WTC11 (cell line): ENCODE measurements at regions not wholly inside any gene's neighbourhood (a gene's known extent, or its start where the extent isn't known, plus 50 kb on each side); places are given as distances from the start of the nearest gene placed in this dataset.

Experiments used
- ATAC-seq: fragments of 200-7000 bp; cut with Tn5 transposase; 2 replicates; pipeline ENCODE4 v1.10.0; 2021; ENCODE audit warnings: mild to moderate bottlenecking, moderate library complexity
- CTCF ChIA-PET: fragments of 300-600 bp; sonication (Branson Sonifier 250); formaldehyde crosslinking; loops from one replicate; lab custom pipeline; 2021; ENCODE audit warnings: antibody characterized with exemption; lab: Charles Lee
- POLR2A ChIA-PET: fragments of 350-600 bp; sonication (Branson Sonifier 250); formaldehyde crosslinking; loops from one replicate; lab custom pipeline; 2021; ENCODE audit warnings: antibody characterized with exemption; lab: Charles Lee
- DNase-seq: peaks from one replicate; pipeline ENCODE4 v3.0.0; 2021; ENCODE audit warnings: low spot score
- H3K27ac Mint-ChIP-seq: 2 replicates; pipeline ENCODE4 v1.8.0; 2021; ENCODE audit warnings: mixed read lengths
- H3K27me3 Mint-ChIP-seq: 2 replicates; pipeline ENCODE4 v1.8.0; 2021; ENCODE audit warnings: low read depth, mild to moderate bottlenecking, moderate library complexity, mixed read lengths
- H3K36me3 Mint-ChIP-seq: 2 replicates; pipeline ENCODE4 v1.8.0; 2021; ENCODE audit warnings: mixed read lengths
- H3K4me1 Mint-ChIP-seq: 2 replicates; pipeline ENCODE4 v1.8.0; 2022; ENCODE audit warnings: mixed read lengths
- H3K4me3 Mint-ChIP-seq: 2 replicates; pipeline ENCODE4 v1.8.0; 2021; ENCODE audit warnings: mild to moderate bottlenecking, moderate library complexity, mixed read lengths
- H3K9me3 Mint-ChIP-seq: 2 replicates; pipeline ENCODE4 v1.8.0; 2021; ENCODE audit warnings: mixed read lengths
- AFF4 ChIP-seq: sonication (generic); formaldehyde crosslinking; IDR thresholded peaks from 2 replicates; pipeline ENCODE4 v1.8.1; 2023; ENCODE audit warnings: mild to moderate bottlenecking, missing genetic modification reagents, borderline replicate concordance
- FOXJ3 ChIP-seq: sonication (generic); formaldehyde crosslinking; IDR thresholded peaks from 2 replicates; pipeline ENCODE4 v1.9.0; 2021; ENCODE audit warnings: missing genetic modification reagents, mild to moderate bottlenecking, borderline replicate concordance
- GABPB1 ChIP-seq: sonication (generic); formaldehyde crosslinking; IDR thresholded peaks from 2 replicates; pipeline ENCODE4 v1.8.1; 2023; ENCODE audit warnings: mild to moderate bottlenecking, missing genetic modification reagents
- IRF2 ChIP-seq: sonication (generic); formaldehyde crosslinking; IDR thresholded peaks from 2 replicates; pipeline ENCODE4 v1.8.0; 2022; ENCODE audit warnings: low read depth, missing genetic modification reagents, borderline replicate concordance
- KAT7 ChIP-seq: sonication (generic); formaldehyde crosslinking; IDR thresholded peaks from 2 replicates; pipeline ENCODE4 v1.8.1; 2023; ENCODE audit warnings: missing genetic modification reagents, mild to moderate bottlenecking, borderline replicate concordance
- RORB ChIP-seq: fragments of 250-450 bp; sonication (Bioruptor Pico); IDR thresholded peaks from 2 replicates; pipeline ENCODE4 v1.9.0; 2021; ENCODE audit warnings: mild to moderate bottlenecking
- SP1 ChIP-seq: sonication (generic); formaldehyde crosslinking; conservative IDR thresholded peaks from 2 replicates; pipeline ENCODE4 v1.8.1; 2022; ENCODE audit warnings: missing genetic modification reagents
- TEAD4 ChIP-seq: sonication (generic); formaldehyde crosslinking; IDR thresholded peaks from 2 replicates; pipeline ENCODE4 v1.8.0; 2022; ENCODE audit warnings: mild to moderate bottlenecking, missing genetic modification reagents
- ZNF232 ChIP-seq: sonication (generic); formaldehyde crosslinking; IDR thresholded peaks from 2 replicates; pipeline ENCODE4 v1.8.0; 2022; ENCODE audit warnings: mild to moderate bottlenecking, missing genetic modification reagents
- ZNF416 ChIP-seq: fragments of 250-450 bp; sonication (Bioruptor Pico); IDR thresholded peaks from 2 replicates; pipeline ENCODE4 v1.9.0; 2021; ENCODE audit warnings: mild to moderate bottlenecking, inconsistent platforms
- ZNF532 ChIP-seq: fragments of 250-450 bp; sonication (Bioruptor Pico); IDR thresholded peaks from 2 replicates; pipeline ENCODE4 v1.9.0; 2021; ENCODE audit warnings: mild to moderate bottlenecking, borderline replicate concordance
- ZSCAN18 ChIP-seq: fragments of 250-450 bp; sonication (Bioruptor Pico); IDR thresholded peaks from 2 replicates; pipeline ENCODE4 v2.1.2; 2022; ENCODE audit warnings: mild to moderate bottlenecking, moderate library complexity
- TF ChIP-seq, protein P1 (sequence below): fragments of 250-450 bp; sonication (Bioruptor Pico); IDR thresholded peaks from 2 replicates; pipeline ENCODE4 v1.9.0; 2021; ENCODE audit warnings: mild to moderate bottlenecking
- TF ChIP-seq, protein P2 (sequence below): sonication (generic); formaldehyde crosslinking; IDR thresholded peaks from 2 replicates; pipeline ENCODE4 v1.8.0; 2023; ENCODE audit warnings: missing genetic modification reagents
- TF ChIP-seq, protein P3 (sequence below): fragments of 200-600 bp; IDR thresholded peaks from 2 replicates; pipeline ENCODE4 v1.8.0; 2022; ENCODE audit warnings: antibody characterized with exemption
- TF ChIP-seq, protein P4 (sequence below): sonication (generic); formaldehyde crosslinking; IDR thresholded peaks from 2 replicates; pipeline ENCODE4 v1.8.0; 2022; ENCODE audit warnings: mild to moderate bottlenecking, missing genetic modification reagents
- TF ChIP-seq, protein P5 (sequence below): fragments of 250-450 bp; sonication (Bioruptor Pico); IDR thresholded peaks from 2 replicates; pipeline ENCODE4 v1.9.0; 2021; ENCODE audit warnings: moderate library complexity, mild to moderate bottlenecking, inconsistent platforms, borderline replicate concordance
- TF ChIP-seq, protein P6 (sequence below): sonication (generic); formaldehyde crosslinking; IDR thresholded peaks from 2 replicates; pipeline ENCODE4 v1.8.1; 2022; ENCODE audit warnings: low read depth, mild to moderate bottlenecking, moderate library complexity, missing genetic modification reagents, borderline replicate concordance

DNA sequence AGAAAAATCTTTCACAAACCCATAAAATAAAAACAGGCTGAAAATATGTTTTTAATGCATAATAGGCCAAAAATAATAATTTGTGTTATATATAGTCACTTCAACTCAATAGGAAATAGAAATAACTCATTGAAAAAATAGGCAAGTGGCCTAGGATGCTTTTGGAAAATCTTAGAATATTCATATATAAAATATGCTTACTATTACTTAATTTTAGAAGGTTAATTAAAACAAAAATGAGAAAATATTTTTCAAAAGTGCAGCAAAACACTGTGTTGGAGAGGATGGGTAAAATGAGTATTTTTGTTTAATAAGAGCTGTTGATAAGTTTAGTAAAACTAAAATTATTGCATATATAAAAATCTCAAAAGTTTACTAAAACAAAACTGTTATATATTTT, 308.0 kb upstream of the ATXN7L3B start (continued):
- TF ChIP-seq TEAD4 (no peak), GABPB1 (CRISPR knock-in tag) (no peak), RORB (CRISPR knock-in tag) (no peak), ZNF532 (CRISPR knock-in tag) (no peak)
- TF ChIP-seq, protein P1, sequence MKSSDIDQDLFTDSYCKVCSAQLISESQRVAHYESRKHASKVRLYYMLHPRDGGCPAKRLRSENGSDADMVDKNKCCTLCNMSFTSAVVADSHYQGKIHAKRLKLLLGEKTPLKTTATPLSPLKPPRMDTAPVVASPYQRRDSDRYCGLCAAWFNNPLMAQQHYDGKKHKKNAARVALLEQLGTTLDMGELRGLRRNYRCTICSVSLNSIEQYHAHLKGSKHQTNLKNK (CRISPR knock-in tag), result no peak

DNA sequence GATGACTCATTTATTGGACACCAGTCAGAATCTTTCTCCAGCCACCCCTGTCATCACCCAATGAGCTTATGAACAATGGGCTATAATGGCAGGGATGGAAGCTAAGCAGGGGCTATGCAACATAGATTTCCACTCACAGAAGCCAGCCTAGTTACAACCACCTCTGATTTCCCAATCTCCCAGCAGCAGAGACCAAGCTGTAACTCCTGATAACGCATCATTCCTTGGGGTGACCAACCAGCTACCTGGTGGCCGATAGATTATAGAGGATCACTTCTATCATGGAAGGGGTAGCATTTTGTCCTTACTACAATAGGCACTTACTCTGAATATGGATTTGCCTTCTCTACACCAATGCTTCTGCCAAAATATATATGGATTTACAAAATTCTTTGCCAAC, 302.3 kb upstream of the ATXN7L3B start:
- Mint-ChIP-seq H3K4me1 (peaks cover under 1% of the 10 kb centered on the region; the same call in 1 of the 2 replicates), H3K27me3 (no peaks in the 10 kb centered on the region), H3K27ac (no peak overlapping the region), H3K36me3 (peaks cover 2% of the 10 kb centered on the region; the same call in 1 of the 2 replicates), H3K4me3 (no peak overlapping the region), H3K9me3 (peaks cover 24% of the 10 kb centered on the region)
- CTCF ChIA-PET, result interaction anchor here (0.6 kb wide), 1 partner anchor 53 kb away, joined by 6 read pairs; no protein-coding TSS in a partner anchor
- ATAC-seq, result no peak
- no peak for DNase-seq
- POLR2A ChIA-PET, result no interaction called here
- TF ChIP-seq, protein P2, sequence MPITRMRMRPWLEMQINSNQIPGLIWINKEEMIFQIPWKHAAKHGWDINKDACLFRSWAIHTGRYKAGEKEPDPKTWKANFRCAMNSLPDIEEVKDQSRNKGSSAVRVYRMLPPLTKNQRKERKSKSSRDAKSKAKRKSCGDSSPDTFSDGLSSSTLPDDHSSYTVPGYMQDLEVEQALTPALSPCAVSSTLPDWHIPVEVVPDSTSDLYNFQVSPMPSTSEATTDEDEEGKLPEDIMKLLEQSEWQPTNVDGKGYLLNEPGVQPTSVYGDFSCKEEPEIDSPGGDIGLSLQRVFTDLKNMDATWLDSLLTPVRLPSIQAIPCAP (CRISPR knock-in tag), result no peak
- TF ChIP-seq KAT7 (CRISPR knock-in tag) (no peak), ZNF232 (CRISPR knock-in tag) (no peak)

- CTCF ChIA-PET, result interaction anchor here (0.7 kb wide), 1 partner anchor 433 kb away, joined by 3 read pairs; no protein-coding TSS in a partner anchor
- TF ChIP-seq, protein P3, sequence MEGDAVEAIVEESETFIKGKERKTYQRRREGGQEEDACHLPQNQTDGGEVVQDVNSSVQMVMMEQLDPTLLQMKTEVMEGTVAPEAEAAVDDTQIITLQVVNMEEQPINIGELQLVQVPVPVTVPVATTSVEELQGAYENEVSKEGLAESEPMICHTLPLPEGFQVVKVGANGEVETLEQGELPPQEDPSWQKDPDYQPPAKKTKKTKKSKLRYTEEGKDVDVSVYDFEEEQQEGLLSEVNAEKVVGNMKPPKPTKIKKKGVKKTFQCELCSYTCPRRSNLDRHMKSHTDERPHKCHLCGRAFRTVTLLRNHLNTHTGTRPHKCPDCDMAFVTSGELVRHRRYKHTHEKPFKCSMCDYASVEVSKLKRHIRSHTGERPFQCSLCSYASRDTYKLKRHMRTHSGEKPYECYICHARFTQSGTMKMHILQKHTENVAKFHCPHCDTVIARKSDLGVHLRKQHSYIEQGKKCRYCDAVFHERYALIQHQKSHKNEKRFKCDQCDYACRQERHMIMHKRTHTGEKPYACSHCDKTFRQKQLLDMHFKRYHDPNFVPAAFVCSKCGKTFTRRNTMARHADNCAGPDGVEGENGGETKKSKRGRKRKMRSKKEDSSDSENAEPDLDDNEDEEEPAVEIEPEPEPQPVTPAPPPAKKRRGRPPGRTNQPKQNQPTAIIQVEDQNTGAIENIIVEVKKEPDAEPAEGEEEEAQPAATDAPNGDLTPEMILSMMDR, result no peak
- TF ChIP-seq, protein P4, sequence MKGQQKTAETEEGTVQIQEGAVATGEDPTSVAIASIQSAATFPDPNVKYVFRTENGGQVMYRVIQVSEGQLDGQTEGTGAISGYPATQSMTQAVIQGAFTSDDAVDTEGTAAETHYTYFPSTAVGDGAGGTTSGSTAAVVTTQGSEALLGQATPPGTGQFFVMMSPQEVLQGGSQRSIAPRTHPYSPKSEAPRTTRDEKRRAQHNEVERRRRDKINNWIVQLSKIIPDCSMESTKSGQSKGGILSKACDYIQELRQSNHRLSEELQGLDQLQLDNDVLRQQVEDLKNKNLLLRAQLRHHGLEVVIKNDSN (CRISPR knock-in tag), result no peak
- TF ChIP-seq SP1 (no peak), AFF4 (no peak), ZSCAN18 (CRISPR knock-in tag) (no peak), IRF2 (CRISPR knock-in tag) (no peak), FOXJ3 (CRISPR knock-in tag) (no peak), ZNF416 (CRISPR knock-in tag) (no peak)
- TF ChIP-seq, protein P5, sequence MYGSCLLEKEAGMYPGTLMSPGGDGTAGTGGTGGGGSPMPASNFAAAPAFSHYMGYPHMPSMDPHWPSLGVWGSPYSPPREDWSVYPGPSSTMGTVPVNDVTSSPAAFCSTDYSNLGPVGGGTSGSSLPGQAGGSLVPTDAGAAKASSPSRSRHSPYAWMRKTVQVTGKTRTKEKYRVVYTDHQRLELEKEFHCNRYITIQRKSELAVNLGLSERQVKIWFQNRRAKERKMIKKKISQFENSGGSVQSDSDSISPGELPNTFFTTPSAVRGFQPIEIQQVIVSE (CRISPR knock-in tag), result no peak
- TF ChIP-seq, protein P6, sequence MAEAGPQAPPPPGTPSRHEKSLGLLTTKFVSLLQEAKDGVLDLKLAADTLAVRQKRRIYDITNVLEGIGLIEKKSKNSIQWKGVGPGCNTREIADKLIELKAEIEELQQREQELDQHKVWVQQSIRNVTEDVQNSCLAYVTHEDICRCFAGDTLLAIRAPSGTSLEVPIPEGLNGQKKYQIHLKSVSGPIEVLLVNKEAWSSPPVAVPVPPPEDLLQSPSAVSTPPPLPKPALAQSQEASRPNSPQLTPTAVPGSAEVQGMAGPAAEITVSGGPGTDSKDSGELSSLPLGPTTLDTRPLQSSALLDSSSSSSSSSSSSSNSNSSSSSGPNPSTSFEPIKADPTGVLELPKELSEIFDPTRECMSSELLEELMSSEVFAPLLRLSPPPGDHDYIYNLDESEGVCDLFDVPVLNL (CRISPR knock-in tag), result no peak
These were observed 296.3 kb upstream of the ATXN7L3B start for GRCh38 chr12:74241341-74241740.

More at GRCh38 chr12:74241341-74241740, 296.3 kb upstream of the ATXN7L3B start:
- Mint-ChIP-seq H3K27ac (no peak overlapping the region), H3K4me3 (no peak overlapping the region), H3K27me3 (no peaks in the 10 kb centered on the region), H3K9me3 (peaks cover 34% of the 10 kb centered on the region), H3K36me3 (peaks cover 11% of the 10 kb centered on the region), H3K4me1 (peaks cover 8% of the 10 kb centered on the region)
- no peak for DNase-seq
- POLR2A ChIA-PET, result no interaction called here
- no peak for ATAC-seq
